OCI-LY1 (cell line): ENCODE measurements at regions not wholly inside any gene's neighbourhood (a gene's known extent, or its start where the extent isn't known, plus 50 kb on each side); places are given as distances from the start of the nearest gene placed in this dataset.

Experiments
- CTCF ChIP-seq: fragments of 200-600 bp; sonication (generic), shearing (Covaris generic); IDR thresholded peaks from 2 replicates; pipeline ENCODE4 v1.5.1; 2017; ENCODE audit warnings: mild to moderate bottlenecking, antibody characterized with exemption, low read length, moderate library complexity, mixed read lengths
- EZH2 ChIP-seq: fragments of 200-600 bp; sonication (generic), shearing (Covaris generic); IDR thresholded peaks from 2 replicates; pipeline ENCODE4 v1.8.0; 2017; ENCODE audit warnings: borderline replicate concordance, mixed run types, mild to moderate bottlenecking, antibody characterized with exemption, low read length, moderate library complexity, mixed read lengths

GRCh38 chr4:181858741-181859140, 384.5 kb upstream of the TENM3 start:
- TF ChIP-seq EZH2 (no peak), CTCF (no peak)
